Sigmoid colon (tissue), 4 donors: ENCODE measurements at regions not wholly inside any gene's neighbourhood (a gene's known extent, or its start where the extent isn't known, plus 50 kb on each side); places are given as distances from the start of the nearest gene placed in this dataset.

Experiments
- POLR2A ChIP-seq, 2 donors: fragments of 450-650 bp; IDR thresholded peaks; one replicate each; pipeline ENCODE4 v1.6.1; 2016; ENCODE audit warnings: antibody characterized with exemption in 2 of 2, mild to moderate bottlenecking in 2 of 2, moderate library complexity in 2 of 2
- POLR2AphosphoS5 ChIP-seq, 4 donors: sonication (generic); formaldehyde crosslinking; IDR thresholded peaks; one replicate each; pipeline ENCODE4 v1.6.1; 2017; ENCODE audit warnings: antibody characterized with exemption in 4 of 4
- TF ChIP-seq, protein P1 (sequence below), 4 experiments: fragments of 450-650 bp in 3 of 4; fragments of 200-600 bp in 1 of 4; IDR thresholded peaks; one replicate each; pipeline ENCODE4 v1.5.1; 2016 to 2019; ENCODE audit warnings: antibody characterized with exemption in 4 of 4, mild to moderate bottlenecking in 3 of 4, moderate library complexity in 2 of 4

DNA sequence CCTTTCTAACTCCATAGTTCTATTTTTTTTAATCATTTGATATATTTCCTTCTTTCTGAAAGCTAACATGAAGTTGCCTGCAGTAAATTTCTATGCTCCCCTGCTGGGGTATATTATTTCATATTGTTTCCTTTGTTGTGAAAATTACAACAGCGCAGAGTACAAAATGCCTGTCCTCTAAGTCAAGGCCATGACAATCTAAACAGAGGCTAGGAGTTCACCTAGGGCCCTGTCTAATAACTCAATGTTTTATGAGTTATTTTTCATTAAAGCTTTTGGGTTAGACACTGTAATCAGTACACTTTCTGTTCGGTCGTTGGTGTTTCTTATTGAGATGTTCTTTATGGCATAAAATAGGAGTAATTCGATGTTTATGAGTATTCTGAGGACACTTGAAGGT lies 111.2 kb downstream of the OSR1 start:
- no peak for TF ChIP-seq POLR2AphosphoS5 (IDR thresholded peaks at IDR 0.05)
- TF ChIP-seq POLR2A (IDR thresholded peaks at IDR 0.05): no peak
- TF ChIP-seq, protein P1, sequence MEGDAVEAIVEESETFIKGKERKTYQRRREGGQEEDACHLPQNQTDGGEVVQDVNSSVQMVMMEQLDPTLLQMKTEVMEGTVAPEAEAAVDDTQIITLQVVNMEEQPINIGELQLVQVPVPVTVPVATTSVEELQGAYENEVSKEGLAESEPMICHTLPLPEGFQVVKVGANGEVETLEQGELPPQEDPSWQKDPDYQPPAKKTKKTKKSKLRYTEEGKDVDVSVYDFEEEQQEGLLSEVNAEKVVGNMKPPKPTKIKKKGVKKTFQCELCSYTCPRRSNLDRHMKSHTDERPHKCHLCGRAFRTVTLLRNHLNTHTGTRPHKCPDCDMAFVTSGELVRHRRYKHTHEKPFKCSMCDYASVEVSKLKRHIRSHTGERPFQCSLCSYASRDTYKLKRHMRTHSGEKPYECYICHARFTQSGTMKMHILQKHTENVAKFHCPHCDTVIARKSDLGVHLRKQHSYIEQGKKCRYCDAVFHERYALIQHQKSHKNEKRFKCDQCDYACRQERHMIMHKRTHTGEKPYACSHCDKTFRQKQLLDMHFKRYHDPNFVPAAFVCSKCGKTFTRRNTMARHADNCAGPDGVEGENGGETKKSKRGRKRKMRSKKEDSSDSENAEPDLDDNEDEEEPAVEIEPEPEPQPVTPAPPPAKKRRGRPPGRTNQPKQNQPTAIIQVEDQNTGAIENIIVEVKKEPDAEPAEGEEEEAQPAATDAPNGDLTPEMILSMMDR (IDR thresholded peaks at IDR 0.05): no peak
